HCT116 (cell line): ENCODE measurements at regions not wholly inside any gene's neighbourhood (a gene's known extent, or its start where the extent isn't known, plus 50 kb on each side); places are given as distances from the start of the nearest gene placed in this dataset.

Source experiments
- ATAC-seq: fragments of 200-7000 bp; cut with Tn5 transposase; 2 replicates; pipeline ENCODE4 v1.9.1; 2020; ENCODE audit warnings: mild to moderate bottlenecking, moderate library complexity
- BruUV-seq: library from RNA; stranded (reverse); fragments of 400-500 nt; replicated peaks from 2 replicates; lab custom pipeline; 2021; lab: Mats Ljungman, UMichigan
- CTCF ChIA-PET: fragments of 300-600 bp; sonication (Branson Sonifier 250); formaldehyde crosslinking; loops from one replicate; lab custom pipeline; 2021; ENCODE audit warnings: antibody characterized with exemption; lab: Charles Lee
- POLR2A ChIA-PET: fragments of 300-600, 350-600 bp; sonication (Branson Sonifier 250); formaldehyde crosslinking; loops from one replicate; lab custom pipeline; 2021; ENCODE audit warnings: antibody characterized with exemption; lab: Charles Lee
- RAD21 ChIA-PET, 2 experiments: fragments of 300-600 bp; sonication (Branson Sonifier 250); formaldehyde crosslinking; loops; one replicate each; lab custom pipeline; 2023; ENCODE audit warnings: low total read pairs in 2 of 2; ENCODE audit not compliant: uncharacterized antibody in 2 of 2, unreplicated experiment in 2 of 2, low non-redundant PET in 1 of 2; lab: Charles Lee
- DNase-seq: peaks from one replicate; pipeline ENCODE4 v3.0.0-alpha.2; 2010; ENCODE audit warnings: low read depth, low spot score
- H2AFZ ChIP-seq: fragments of 200-600 bp; shearing (Covaris generic), sonication (generic); 2 replicates; pipeline ENCODE4 v1.6.1; 2017; ENCODE audit warnings: low read depth, mixed run types, mixed read lengths, antibody characterized with exemption, low read length; ENCODE audit not compliant: poor library complexity, severe bottlenecking
- H3K27ac ChIP-seq: 2 replicates; pipeline ENCODE4 v1.5.1; 2012; ENCODE audit warnings: low read depth, low read length
- H3K27me3 ChIP-seq: fragments of 200-600 bp; sonication (generic); 2 replicates; pipeline ENCODE4 v1.6.1; 2016; ENCODE audit warnings: mixed run types, low read length, mixed read lengths; ENCODE audit not compliant: insufficient read depth
- H3K36me3 ChIP-seq, 2 experiments: fragments of 200-500 bp in 1 of 2; fragments of 200-600 bp in 1 of 2; sonication (Bioruptor generic) in 1 of 2; sonication (generic) in 1 of 2; 2 replicates each; pipeline versions ENCODE4 v1.5.1 to v1.6.1; 2014 to 2016; ENCODE audit warnings: low read length in 2 of 2, inconsistent platforms in 1 of 2, mixed read lengths in 1 of 2, mixed run types in 1 of 2; ENCODE audit not compliant: insufficient read depth in 2 of 2, control insufficient read depth in 1 of 2
- H3K4me1 ChIP-seq, 2 experiments: fragments of 200-600 bp in 1 of 2; sonication (generic) in 1 of 2; 2 replicates each; pipeline versions ENCODE4 v1.5.1 to v1.6.1; 2012 to 2017; ENCODE audit warnings: low read length in 2 of 2, inconsistent platforms in 1 of 2, mild to moderate bottlenecking in 1 of 2, mixed read lengths in 1 of 2, mixed run types in 1 of 2, moderate library complexity in 1 of 2; ENCODE audit not compliant: insufficient read depth in 2 of 2, control insufficient read depth in 1 of 2
- H3K4me2 ChIP-seq: fragments of 200-600 bp; sonication (generic); 2 replicates; pipeline ENCODE4 v1.6.1; 2017; ENCODE audit warnings: mixed run types, low read length, mixed read lengths
- H3K4me3 ChIP-seq, 2 experiments: fragments of 200-600 bp in 1 of 2; sonication (generic) in 1 of 2; replicated peaks in 1 of 2; 2 replicates each; pipeline ENCODE4 v1.5.1; 2011 to 2016; ENCODE audit warnings: low read length in 2 of 2, control low read depth in 1 of 2, low read depth in 1 of 2, mild to moderate bottlenecking in 1 of 2, mixed read lengths in 1 of 2, mixed run types in 1 of 2
- H3K79me2 ChIP-seq: fragments of 200-600 bp; sonication (generic); 2 replicates; pipeline ENCODE4 v1.6.1; 2017; ENCODE audit warnings: mild to moderate bottlenecking, mixed run types, low read length, moderate library complexity, mixed read lengths; ENCODE audit not compliant: insufficient read depth
- H3K9ac ChIP-seq: fragments of 200-600 bp; sonication (generic); 2 replicates; pipeline ENCODE4 v1.6.1; 2016; ENCODE audit warnings: low read length, mixed read lengths
- H3K9me2 ChIP-seq: fragments of 200-600 bp; sonication (generic), shearing (Covaris generic); 2 replicates; pipeline ENCODE4 v1.6.1; 2017; ENCODE audit warnings: mixed run types, mild to moderate bottlenecking, moderate library complexity; ENCODE audit not compliant: insufficient read depth
- H3K9me3 ChIP-seq, 2 experiments: fragments of 200-500 bp in 1 of 2; fragments of 200-600 bp in 1 of 2; sonication (Bioruptor generic) in 1 of 2; sonication (generic) in 1 of 2; 2 replicates each; pipeline ENCODE4 v1.6.1; 2014 to 2017; ENCODE audit warnings: low read length in 2 of 2, mixed read lengths in 2 of 2, inconsistent platforms in 1 of 2, low read depth in 1 of 2, mild to moderate bottlenecking in 1 of 2, mixed run types in 1 of 2, moderate library complexity in 1 of 2; ENCODE audit not compliant: control insufficient read depth in 1 of 2, insufficient read depth in 1 of 2
- H4K20me1 ChIP-seq: fragments of 200-600 bp; sonication (generic), shearing (Covaris generic); 2 replicates; pipeline ENCODE4 v1.6.1; 2017; ENCODE audit warnings: mixed run types, mild to moderate bottlenecking, moderate library complexity; ENCODE audit not compliant: insufficient read depth
- CBX3 ChIP-seq: IDR thresholded peaks from 2 replicates; pipeline ENCODE4 v1.6.1; 2012; ENCODE audit warnings: low read depth
- CEBPB ChIP-seq: IDR thresholded peaks from 2 replicates; pipeline ENCODE4 v1.6.1; 2012; ENCODE audit warnings: low read depth
- CTCF ChIP-seq, 3 experiments: fragments of 200-600 bp in 1 of 3; sonication (generic) in 1 of 3; IDR thresholded peaks in 2 of 3; conservative IDR thresholded peaks in 1 of 3; 2 replicates each; pipeline ENCODE4 v1.5.1; 2012 to 2017; ENCODE audit warnings: low read depth in 2 of 3, low read length in 2 of 3, antibody characterized with exemption in 1 of 3, borderline replicate concordance in 1 of 3, control low read depth in 1 of 3, mild to moderate bottlenecking in 1 of 3, mixed read lengths in 1 of 3, mixed run types in 1 of 3, moderate library complexity in 1 of 3; ENCODE audit not compliant: insufficient read depth in 1 of 3
- EGR1 ChIP-seq: IDR thresholded peaks from 2 replicates; pipeline ENCODE4 v1.6.1; 2012; ENCODE audit warnings: low read depth
- ELF1 ChIP-seq: IDR thresholded peaks from 2 replicates; pipeline ENCODE4 v1.6.1; 2012; ENCODE audit warnings: low read depth, borderline replicate concordance
- EZH2 ChIP-seq: fragments of 200-600 bp; sonication (generic); IDR thresholded peaks from 2 replicates; pipeline ENCODE4 v1.6.1; 2017; ENCODE audit warnings: antibody characterized with exemption, mixed run types
- EZH2phosphoT487 ChIP-seq: fragments of 200-600 bp; IDR thresholded peaks from 2 replicates; pipeline ENCODE4 v1.6.1; 2018; ENCODE audit warnings: antibody characterized with exemption, borderline replicate concordance
- FOSL1 ChIP-seq: IDR thresholded peaks from 2 replicates; pipeline ENCODE4 v1.6.1; 2012; ENCODE audit warnings: low read depth
- POLR2A ChIP-seq: IDR thresholded peaks from 2 replicates; pipeline ENCODE4 v1.7.0; 2011; ENCODE audit warnings: borderline replicate concordance; ENCODE audit not compliant: insufficient read depth, insufficient read length; ENCODE audit errors: extremely low read depth
- POLR2AphosphoS5 ChIP-seq: IDR thresholded peaks from 2 replicates; pipeline ENCODE4 v1.6.1; 2011; ENCODE audit warnings: mild to moderate bottlenecking, low read depth, low read length, moderate library complexity
- RAD21 ChIP-seq: IDR thresholded peaks from 2 replicates; pipeline ENCODE4 v1.6.1; 2012; ENCODE audit warnings: low read depth, mild to moderate bottlenecking
- SIN3A ChIP-seq: IDR thresholded peaks from 2 replicates; pipeline ENCODE4 v1.6.1; 2012; ENCODE audit warnings: low read depth
- SRF ChIP-seq: IDR thresholded peaks from 2 replicates; pipeline ENCODE4 v1.6.1; 2012; ENCODE audit warnings: low read depth
- TCF7L2 ChIP-seq: IDR thresholded peaks from 2 replicates; pipeline ENCODE4 v1.7.0; 2011; ENCODE audit warnings: borderline replicate concordance, inconsistent platforms; ENCODE audit not compliant: insufficient read depth, insufficient read length; ENCODE audit errors: extremely low read depth
- YY1 ChIP-seq: IDR thresholded peaks from 2 replicates; pipeline ENCODE4 v1.6.1; 2011; ENCODE audit warnings: low read length, low read depth, moderate library complexity, mild to moderate bottlenecking; ENCODE audit not compliant: insufficient replicate concordance; ENCODE audit errors: extremely low read depth
- ZFX ChIP-seq: fragments of 450-650 bp; IDR thresholded peaks from 2 replicates; pipeline ENCODE4 v1.6.1; 2017
- ZNF274 ChIP-seq: fragments of 200-500 bp; sonication (Bioruptor generic); IDR thresholded peaks from 2 replicates; pipeline ENCODE4 v1.6.1; 2014; ENCODE audit warnings: mild to moderate bottlenecking, low read depth, low read length, inconsistent platforms
- intact Hi-C: fragments of 100-400 bp; cut with micrococcal nuclease; formaldehyde crosslinking; loops from 2 replicates; pipeline ENCODE4 v1.10.0; 2022
- TF ChIP-seq, protein P1 (sequence below): IDR thresholded peaks from 2 replicates; pipeline ENCODE4 v1.6.1; 2012; ENCODE audit warnings: low read depth
- TF ChIP-seq, protein P2 (sequence below): IDR thresholded peaks from 2 replicates; pipeline ENCODE4 v1.6.1; 2012
- TF ChIP-seq, protein P3 (sequence below): IDR thresholded peaks from 2 replicates; pipeline ENCODE4 v1.6.1; 2011; ENCODE audit warnings: mild to moderate bottlenecking, low read length, moderate library complexity; ENCODE audit not compliant: insufficient replicate concordance; ENCODE audit errors: extremely low read depth

DNA sequence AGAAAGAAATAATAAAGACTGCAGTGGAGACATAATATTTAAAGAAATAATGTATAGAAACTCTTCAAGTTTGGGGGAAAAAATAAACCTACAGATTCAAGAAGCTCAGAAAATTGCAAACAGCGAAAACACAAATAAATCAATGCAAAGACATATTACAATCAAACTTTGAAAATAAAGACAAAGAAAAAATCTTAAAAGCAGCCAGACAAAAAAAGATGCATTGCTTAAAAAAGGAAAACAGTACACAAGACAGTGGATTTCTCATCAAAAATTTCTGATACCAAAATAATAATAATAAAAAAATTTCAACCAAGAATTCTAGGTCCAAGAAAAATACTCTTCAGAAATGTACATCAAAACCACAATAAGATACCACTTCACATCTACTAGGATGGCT is 681.0 kb downstream of the UQCRFS1 start:
- H3K36me3 ChIP-seq: no peaks in the 10 kb centered on the region
- intact Hi-C loops: no loop called here
- CTCF ChIA-PET: no interaction called here
- no TSS peak for BruUV-seq
- H3K4me2 ChIP-seq: no peak overlapping the region
- H3K9ac ChIP-seq: no peak overlapping the region
- H3K27ac ChIP-seq: no peak overlapping the region
- H3K4me1 ChIP-seq: no peaks in the 10 kb centered on the region
- no peaks in the 10 kb centered on the region for H3K27me3 ChIP-seq
- peaks cover 4 to 5% of the 10 kb centered on the region in 2 experiments; a peak in 2 of 4 replicates for H3K9me3 ChIP-seq
- DNase-seq (no peak), ATAC-seq (no peak)
- H3K9me2 ChIP-seq: no peaks in the 10 kb centered on the region
- POLR2A ChIA-PET: no interaction called here
- RAD21 ChIA-PET: no interaction called here
- H3K4me3 ChIP-seq: no peak overlapping the region
- H2AFZ ChIP-seq: no peak overlapping the region
- no peaks in the 10 kb centered on the region for H4K20me1 ChIP-seq
- no peaks in the 10 kb centered on the region for H3K79me2 ChIP-seq
- TF ChIP-seq SRF (no peak), CEBPB (no peak), FOSL1 (no peak), POLR2A (no peak), ZFX (no peak), YY1 (no peak), TCF7L2 (no peak), EZH2 (no peak), RAD21 (no peak), CTCF (IDR thresholded peaks at IDR 0.05 in 2 of 3, conservative IDR thresholded peaks at IDR 0.05 in 1 of 3; ENCODE audit: borderline replicate concordance in 1 of 3, insufficient read depth in 1 of 3, low read depth in 2 of 3, low read length in 2 of 3) (no peak), CBX3 (no peak), POLR2AphosphoS5 (no peak), SIN3A (no peak), ELF1 (no peak), EZH2phosphoT487 (no peak), ZNF274 (no peak), EGR1 (no peak)
- TF ChIP-seq, protein P1, sequence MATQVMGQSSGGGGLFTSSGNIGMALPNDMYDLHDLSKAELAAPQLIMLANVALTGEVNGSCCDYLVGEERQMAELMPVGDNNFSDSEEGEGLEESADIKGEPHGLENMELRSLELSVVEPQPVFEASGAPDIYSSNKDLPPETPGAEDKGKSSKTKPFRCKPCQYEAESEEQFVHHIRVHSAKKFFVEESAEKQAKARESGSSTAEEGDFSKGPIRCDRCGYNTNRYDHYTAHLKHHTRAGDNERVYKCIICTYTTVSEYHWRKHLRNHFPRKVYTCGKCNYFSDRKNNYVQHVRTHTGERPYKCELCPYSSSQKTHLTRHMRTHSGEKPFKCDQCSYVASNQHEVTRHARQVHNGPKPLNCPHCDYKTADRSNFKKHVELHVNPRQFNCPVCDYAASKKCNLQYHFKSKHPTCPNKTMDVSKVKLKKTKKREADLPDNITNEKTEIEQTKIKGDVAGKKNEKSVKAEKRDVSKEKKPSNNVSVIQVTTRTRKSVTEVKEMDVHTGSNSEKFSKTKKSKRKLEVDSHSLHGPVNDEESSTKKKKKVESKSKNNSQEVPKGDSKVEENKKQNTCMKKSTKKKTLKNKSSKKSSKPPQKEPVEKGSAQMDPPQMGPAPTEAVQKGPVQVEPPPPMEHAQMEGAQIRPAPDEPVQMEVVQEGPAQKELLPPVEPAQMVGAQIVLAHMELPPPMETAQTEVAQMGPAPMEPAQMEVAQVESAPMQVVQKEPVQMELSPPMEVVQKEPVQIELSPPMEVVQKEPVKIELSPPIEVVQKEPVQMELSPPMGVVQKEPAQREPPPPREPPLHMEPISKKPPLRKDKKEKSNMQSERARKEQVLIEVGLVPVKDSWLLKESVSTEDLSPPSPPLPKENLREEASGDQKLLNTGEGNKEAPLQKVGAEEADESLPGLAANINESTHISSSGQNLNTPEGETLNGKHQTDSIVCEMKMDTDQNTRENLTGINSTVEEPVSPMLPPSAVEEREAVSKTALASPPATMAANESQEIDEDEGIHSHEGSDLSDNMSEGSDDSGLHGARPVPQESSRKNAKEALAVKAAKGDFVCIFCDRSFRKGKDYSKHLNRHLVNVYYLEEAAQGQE: no peak
- TF ChIP-seq, protein P2, sequence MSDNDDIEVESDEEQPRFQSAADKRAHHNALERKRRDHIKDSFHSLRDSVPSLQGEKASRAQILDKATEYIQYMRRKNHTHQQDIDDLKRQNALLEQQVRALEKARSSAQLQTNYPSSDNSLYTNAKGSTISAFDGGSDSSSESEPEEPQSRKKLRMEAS: no peak
- TF ChIP-seq, protein P3, sequence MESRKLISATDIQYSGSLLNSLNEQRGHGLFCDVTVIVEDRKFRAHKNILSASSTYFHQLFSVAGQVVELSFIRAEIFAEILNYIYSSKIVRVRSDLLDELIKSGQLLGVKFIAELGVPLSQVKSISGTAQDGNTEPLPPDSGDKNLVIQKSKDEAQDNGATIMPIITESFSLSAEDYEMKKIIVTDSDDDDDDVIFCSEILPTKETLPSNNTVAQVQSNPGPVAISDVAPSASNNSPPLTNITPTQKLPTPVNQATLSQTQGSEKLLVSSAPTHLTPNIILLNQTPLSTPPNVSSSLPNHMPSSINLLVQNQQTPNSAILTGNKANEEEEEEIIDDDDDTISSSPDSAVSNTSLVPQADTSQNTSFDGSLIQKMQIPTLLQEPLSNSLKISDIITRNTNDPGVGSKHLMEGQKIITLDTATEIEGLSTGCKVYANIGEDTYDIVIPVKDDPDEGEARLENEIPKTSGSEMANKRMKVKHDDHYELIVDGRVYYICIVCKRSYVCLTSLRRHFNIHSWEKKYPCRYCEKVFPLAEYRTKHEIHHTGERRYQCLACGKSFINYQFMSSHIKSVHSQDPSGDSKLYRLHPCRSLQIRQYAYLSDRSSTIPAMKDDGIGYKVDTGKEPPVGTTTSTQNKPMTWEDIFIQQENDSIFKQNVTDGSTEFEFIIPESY: no peak
